ENCODE measurements at regions not wholly inside any gene's neighbourhood (a gene's known extent, or its start where the extent isn't known, plus 50 kb on each side); places are given as distances from the start of the nearest gene placed in this dataset.

DNA sequence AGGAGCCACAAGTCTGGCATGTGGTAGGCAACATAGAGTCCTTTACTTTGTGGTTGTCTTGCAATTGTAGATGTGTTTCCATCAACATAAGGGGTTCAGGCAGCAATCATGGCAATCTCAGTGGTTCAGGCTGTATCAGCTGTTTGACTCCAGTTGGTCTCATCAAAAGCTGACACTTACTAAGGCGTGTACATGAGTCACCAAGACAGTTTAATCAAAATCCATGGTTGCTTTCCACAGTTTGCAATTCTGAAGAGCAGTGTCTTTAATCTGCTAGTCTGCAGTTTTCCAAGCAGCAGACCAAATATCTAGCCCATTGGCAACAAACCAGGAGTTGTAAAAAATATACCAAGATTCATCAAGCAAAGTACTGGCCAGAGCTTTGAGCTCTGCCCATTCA lies 210.2 kb downstream of the MDFIC start (continued):
- TF ChIP-seq, protein P1, sequence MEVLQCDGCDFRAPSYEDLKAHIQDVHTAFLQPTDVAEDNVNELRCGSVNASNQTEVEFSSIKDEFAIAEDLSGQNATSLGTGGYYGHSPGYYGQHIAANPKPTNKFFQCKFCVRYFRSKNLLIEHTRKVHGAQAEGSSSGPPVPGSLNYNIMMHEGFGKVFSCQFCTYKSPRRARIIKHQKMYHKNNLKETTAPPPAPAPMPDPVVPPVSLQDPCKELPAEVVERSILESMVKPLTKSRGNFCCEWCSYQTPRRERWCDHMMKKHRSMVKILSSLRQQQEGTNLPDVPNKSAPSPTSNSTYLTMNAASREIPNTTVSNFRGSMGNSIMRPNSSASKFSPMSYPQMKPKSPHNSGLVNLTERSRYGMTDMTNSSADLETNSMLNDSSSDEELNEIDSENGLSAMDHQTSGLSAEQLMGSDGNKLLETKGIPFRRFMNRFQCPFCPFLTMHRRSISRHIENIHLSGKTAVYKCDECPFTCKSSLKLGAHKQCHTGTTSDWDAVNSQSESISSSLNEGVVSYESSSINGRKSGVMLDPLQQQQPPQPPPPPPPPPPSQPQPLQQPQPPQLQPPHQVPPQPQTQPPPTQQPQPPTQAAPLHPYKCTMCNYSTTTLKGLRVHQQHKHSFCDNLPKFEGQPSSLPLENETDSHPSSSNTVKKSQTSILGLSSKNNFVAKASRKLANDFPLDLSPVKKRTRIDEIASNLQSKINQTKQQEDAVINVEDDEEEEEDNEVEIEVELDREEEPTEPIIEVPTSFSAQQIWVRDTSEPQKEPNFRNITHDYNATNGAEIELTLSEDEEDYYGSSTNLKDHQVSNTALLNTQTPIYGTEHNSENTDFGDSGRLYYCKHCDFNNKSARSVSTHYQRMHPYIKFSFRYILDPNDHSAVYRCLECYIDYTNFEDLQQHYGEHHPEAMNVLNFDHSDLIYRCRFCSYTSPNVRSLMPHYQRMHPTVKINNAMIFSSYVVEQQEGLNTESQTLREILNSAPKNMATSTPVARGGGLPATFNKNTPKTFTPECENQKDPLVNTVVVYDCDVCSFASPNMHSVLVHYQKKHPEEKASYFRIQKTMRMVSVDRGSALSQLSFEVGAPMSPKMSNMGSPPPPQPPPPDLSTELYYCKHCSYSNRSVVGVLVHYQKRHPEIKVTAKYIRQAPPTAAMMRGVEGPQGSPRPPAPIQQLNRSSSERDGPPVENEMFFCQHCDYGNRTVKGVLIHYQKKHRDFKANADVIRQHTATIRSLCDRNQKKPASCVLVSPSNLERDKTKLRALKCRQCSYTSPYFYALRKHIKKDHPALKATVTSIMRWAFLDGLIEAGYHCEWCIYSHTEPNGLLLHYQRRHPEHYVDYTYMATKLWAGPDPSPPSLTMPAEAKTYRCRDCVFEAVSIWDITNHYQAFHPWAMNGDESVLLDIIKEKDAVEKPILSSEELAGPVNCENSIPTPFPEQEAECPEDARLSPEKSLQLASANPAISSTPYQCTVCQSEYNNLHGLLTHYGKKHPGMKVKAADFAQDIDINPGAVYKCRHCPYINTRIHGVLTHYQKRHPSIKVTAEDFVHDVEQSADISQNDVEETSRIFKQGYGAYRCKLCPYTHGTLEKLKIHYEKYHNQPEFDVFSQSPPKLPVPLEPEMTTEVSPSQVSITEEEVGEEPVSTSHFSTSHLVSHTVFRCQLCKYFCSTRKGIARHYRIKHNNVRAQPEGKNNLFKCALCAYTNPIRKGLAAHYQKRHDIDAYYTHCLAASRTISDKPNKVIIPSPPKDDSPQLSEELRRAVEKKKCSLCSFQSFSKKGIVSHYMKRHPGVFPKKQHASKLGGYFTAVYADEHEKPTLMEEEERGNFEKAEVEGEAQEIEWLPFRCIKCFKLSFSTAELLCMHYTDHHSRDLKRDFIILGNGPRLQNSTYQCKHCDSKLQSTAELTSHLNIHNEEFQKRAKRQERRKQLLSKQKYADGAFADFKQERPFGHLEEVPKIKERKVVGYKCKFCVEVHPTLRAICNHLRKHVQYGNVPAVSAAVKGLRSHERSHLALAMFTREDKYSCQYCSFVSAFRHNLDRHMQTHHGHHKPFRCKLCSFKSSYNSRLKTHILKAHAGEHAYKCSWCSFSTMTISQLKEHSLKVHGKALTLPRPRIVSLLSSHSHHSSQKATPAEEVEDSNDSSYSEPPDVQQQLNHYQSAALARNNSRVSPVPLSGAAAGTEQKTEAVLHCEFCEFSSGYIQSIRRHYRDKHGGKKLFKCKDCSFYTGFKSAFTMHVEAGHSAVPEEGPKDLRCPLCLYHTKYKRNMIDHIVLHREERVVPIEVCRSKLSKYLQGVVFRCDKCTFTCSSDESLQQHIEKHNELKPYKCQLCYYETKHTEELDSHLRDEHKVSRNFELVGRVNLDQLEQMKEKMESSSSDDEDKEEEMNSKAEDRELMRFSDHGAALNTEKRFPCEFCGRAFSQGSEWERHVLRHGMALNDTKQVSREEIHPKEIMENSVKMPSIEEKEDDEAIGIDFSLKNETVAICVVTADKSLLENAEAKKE (CRISPR knock-in tag; IDR thresholded peaks at IDR 0.05), result no peak
- TF ChIP-seq JUNB (IDR thresholded peaks at IDR 0.05; ENCODE audit: unreplicated experiment) (no peak), EZH2phosphoT487 (IDR thresholded peaks at IDR 0.05; ENCODE audit: unreplicated experiment) (no peak), EZH2 (IDR thresholded peaks at IDR 0.05; ENCODE audit: low read depth, unreplicated experiment) (no peak)
- TF ChIP-seq, protein P2, sequence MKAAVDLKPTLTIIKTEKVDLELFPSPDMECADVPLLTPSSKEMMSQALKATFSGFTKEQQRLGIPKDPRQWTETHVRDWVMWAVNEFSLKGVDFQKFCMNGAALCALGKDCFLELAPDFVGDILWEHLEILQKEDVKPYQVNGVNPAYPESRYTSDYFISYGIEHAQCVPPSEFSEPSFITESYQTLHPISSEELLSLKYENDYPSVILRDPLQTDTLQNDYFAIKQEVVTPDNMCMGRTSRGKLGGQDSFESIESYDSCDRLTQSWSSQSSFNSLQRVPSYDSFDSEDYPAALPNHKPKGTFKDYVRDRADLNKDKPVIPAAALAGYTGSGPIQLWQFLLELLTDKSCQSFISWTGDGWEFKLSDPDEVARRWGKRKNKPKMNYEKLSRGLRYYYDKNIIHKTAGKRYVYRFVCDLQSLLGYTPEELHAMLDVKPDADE (IDR thresholded peaks at IDR 0.05), result no peak
- TF ChIP-seq, protein P3, sequence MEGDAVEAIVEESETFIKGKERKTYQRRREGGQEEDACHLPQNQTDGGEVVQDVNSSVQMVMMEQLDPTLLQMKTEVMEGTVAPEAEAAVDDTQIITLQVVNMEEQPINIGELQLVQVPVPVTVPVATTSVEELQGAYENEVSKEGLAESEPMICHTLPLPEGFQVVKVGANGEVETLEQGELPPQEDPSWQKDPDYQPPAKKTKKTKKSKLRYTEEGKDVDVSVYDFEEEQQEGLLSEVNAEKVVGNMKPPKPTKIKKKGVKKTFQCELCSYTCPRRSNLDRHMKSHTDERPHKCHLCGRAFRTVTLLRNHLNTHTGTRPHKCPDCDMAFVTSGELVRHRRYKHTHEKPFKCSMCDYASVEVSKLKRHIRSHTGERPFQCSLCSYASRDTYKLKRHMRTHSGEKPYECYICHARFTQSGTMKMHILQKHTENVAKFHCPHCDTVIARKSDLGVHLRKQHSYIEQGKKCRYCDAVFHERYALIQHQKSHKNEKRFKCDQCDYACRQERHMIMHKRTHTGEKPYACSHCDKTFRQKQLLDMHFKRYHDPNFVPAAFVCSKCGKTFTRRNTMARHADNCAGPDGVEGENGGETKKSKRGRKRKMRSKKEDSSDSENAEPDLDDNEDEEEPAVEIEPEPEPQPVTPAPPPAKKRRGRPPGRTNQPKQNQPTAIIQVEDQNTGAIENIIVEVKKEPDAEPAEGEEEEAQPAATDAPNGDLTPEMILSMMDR (conservative IDR thresholded peaks at IDR 0.05; ENCODE audit: low read depth in 2 of 2), result no peak

DNA sequence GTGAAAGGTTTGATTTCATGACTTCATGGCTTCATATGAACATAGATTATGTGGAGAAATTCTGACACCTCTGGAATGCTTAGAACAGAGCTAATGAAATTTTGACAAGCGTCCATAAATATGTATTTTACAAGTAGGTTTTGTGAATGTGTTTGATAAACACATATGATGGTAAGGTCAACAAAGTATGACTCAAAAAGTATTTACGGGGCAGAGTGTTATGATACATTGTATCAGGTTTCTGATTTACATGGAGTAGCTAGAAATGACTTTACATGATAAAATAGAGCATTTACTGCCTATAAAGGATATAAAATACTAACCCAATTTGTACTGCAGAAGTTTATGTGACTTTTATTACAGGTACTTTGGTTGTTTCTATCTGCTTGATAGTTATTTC lies 206.3 kb downstream of the MDFIC start:
- Histone ChIP-seq H3K4me2 (no peak overlapping the region), H3K4me3 (no peak overlapping the region), H3K4me1 (ENCODE audit: insufficient read depth) (no peaks in the 10 kb centered on the region), H3K79me2 (replicated peaks; ENCODE audit: insufficient read depth) (no peaks in the 10 kb centered on the region), H3K27me3 (ENCODE audit: insufficient read depth) (no peaks in the 10 kb centered on the region), H2AFZ (no peak overlapping the region), H3K27ac (ENCODE audit: low read depth) (no peak overlapping the region), H3K36me3 (ENCODE audit: insufficient read depth) (no peaks in the 10 kb centered on the region), H4K20me1 (replicated peaks; ENCODE audit: insufficient read depth) (no peaks in the 10 kb centered on the region), H3K9me2 (ENCODE audit: insufficient read depth) (peaks cover 12% of the 10 kb centered on the region; the same call in 1 of the 2 replicates), H3F3A (replicated peaks; ENCODE audit: low read depth) (no peaks in the 10 kb centered on the region)
- ATAC-seq, result no peak
- Mint-ChIP-seq H3K4me3 (no peak overlapping the region), H3K9me3 (no peaks in the 10 kb centered on the region), H3K27me3 (ENCODE audit: insufficient read depth, low read depth, poor library complexity) (no peaks in the 10 kb centered on the region), H3K4me1 (peaks cover 3% of the 10 kb centered on the region; the same call in 2 of the 3 replicates), H3K36me3 (ENCODE audit: low read depth) (no peaks in the 10 kb centered on the region), H3K27ac (no peak overlapping the region)
- no peak for DNase-seq (ENCODE audit: low spot score)
- TF ChIP-seq ZNF331 (CRISPR knock-in tag; IDR thresholded peaks at IDR 0.05; ENCODE audit: low read depth) (no peak), NANOG (IDR thresholded peaks at IDR 0.05; ENCODE audit: borderline replicate concordance) (no peak), ZNF114 (CRISPR knock-in tag; IDR thresholded peaks at IDR 0.05) (no peak), EZH2phosphoT487 (IDR thresholded peaks at IDR 0.05; ENCODE audit: unreplicated experiment) (no peak), JUNB (IDR thresholded peaks at IDR 0.05; ENCODE audit: unreplicated experiment) (no peak)
- TF ChIP-seq, protein P4, sequence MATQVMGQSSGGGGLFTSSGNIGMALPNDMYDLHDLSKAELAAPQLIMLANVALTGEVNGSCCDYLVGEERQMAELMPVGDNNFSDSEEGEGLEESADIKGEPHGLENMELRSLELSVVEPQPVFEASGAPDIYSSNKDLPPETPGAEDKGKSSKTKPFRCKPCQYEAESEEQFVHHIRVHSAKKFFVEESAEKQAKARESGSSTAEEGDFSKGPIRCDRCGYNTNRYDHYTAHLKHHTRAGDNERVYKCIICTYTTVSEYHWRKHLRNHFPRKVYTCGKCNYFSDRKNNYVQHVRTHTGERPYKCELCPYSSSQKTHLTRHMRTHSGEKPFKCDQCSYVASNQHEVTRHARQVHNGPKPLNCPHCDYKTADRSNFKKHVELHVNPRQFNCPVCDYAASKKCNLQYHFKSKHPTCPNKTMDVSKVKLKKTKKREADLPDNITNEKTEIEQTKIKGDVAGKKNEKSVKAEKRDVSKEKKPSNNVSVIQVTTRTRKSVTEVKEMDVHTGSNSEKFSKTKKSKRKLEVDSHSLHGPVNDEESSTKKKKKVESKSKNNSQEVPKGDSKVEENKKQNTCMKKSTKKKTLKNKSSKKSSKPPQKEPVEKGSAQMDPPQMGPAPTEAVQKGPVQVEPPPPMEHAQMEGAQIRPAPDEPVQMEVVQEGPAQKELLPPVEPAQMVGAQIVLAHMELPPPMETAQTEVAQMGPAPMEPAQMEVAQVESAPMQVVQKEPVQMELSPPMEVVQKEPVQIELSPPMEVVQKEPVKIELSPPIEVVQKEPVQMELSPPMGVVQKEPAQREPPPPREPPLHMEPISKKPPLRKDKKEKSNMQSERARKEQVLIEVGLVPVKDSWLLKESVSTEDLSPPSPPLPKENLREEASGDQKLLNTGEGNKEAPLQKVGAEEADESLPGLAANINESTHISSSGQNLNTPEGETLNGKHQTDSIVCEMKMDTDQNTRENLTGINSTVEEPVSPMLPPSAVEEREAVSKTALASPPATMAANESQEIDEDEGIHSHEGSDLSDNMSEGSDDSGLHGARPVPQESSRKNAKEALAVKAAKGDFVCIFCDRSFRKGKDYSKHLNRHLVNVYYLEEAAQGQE (IDR thresholded peaks at IDR 0.05; ENCODE audit: unreplicated experiment), result no peak
- TF ChIP-seq, protein P3 (conservative IDR thresholded peaks at IDR 0.05; ENCODE audit: low read depth in 2 of 2), result no peak
